Caco-2 (cell line): ENCODE measurements at regions not wholly inside any gene's neighbourhood (a gene's known extent, or its start where the extent isn't known, plus 50 kb on each side); places are given as distances from the start of the nearest gene placed in this dataset.

Source experiments
- BruUV-seq: library from RNA; stranded (reverse); fragments of 400-500 nt; replicated peaks from 2 replicates; lab custom pipeline; 2021; lab: Mats Ljungman, UMichigan
- CTCF ChIA-PET: fragments of 300-600 bp; sonication (Branson Sonifier 250); formaldehyde crosslinking; loops from one replicate; lab custom pipeline; 2022; ENCODE audit warnings: antibody characterized with exemption; lab: Charles Lee
- POLR2A ChIA-PET: fragments of 300-600 bp; sonication (Branson Sonifier 250); formaldehyde crosslinking; loops from one replicate; lab custom pipeline; 2022; ENCODE audit warnings: antibody characterized with exemption; lab: Charles Lee
- DNase-seq, 2 experiments: peaks; one replicate each; pipeline versions ENCODE4 v3.0.0 to v3.0.0-alpha.2; 2020 to 2022
- H3K27me3 ChIP-seq: replicated peaks from 2 replicates; pipeline ENCODE4 v1.6.0; 2011; ENCODE audit warnings: low read length; ENCODE audit not compliant: control insufficient read depth, insufficient read depth
- H3K36me3 ChIP-seq: 2 replicates; pipeline ENCODE4 v1.5.1; 2011; ENCODE audit warnings: low read length; ENCODE audit not compliant: control insufficient read depth, insufficient read depth
- H3K4me1 ChIP-seq: fragments of 250-450 bp; sonication (Bioruptor Pico); 2 replicates; pipeline ENCODE4 v1.5.1; 2020; ENCODE audit warnings: mild to moderate bottlenecking
- H3K4me3 ChIP-seq: 2 replicates; pipeline ENCODE4 v1.5.1; 2011; ENCODE audit warnings: low read depth, mild to moderate bottlenecking, control low read depth, low read length
- H3K9me3 ChIP-seq: fragments of 250-450 bp; sonication (Bioruptor Pico); 2 replicates; pipeline ENCODE4 v1.5.1; 2020; ENCODE audit warnings: mild to moderate bottlenecking, moderate library complexity
- H3K27ac Mint-ChIP-seq: one replicate; pipeline ENCODE4 v1.8.0; 2022; ENCODE audit warnings: mixed read lengths; ENCODE audit not compliant: unreplicated experiment
- H3K27me3 Mint-ChIP-seq: one replicate; pipeline ENCODE4 v1.8.0; 2022; ENCODE audit warnings: mixed read lengths; ENCODE audit not compliant: insufficient read depth, unreplicated experiment
- H3K36me3 Mint-ChIP-seq: one replicate; pipeline ENCODE4 v1.8.0; 2022; ENCODE audit warnings: mild to moderate bottlenecking, mixed read lengths; ENCODE audit not compliant: insufficient read depth, unreplicated experiment
- H3K4me1 Mint-ChIP-seq: one replicate; pipeline ENCODE4 v1.8.0; 2022; ENCODE audit warnings: low read depth, mixed read lengths; ENCODE audit not compliant: unreplicated experiment
- H3K4me3 Mint-ChIP-seq: one replicate; pipeline ENCODE4 v1.8.0; 2022; ENCODE audit warnings: mild to moderate bottlenecking, moderate library complexity, mixed read lengths; ENCODE audit not compliant: unreplicated experiment
- H3K9me3 Mint-ChIP-seq: one replicate; pipeline ENCODE4 v1.8.0; 2022; ENCODE audit warnings: mixed read lengths; ENCODE audit not compliant: unreplicated experiment
- CTCF ChIP-seq, 2 experiments: fragments of 200-600 bp in 1 of 2; IDR thresholded peaks; 1 replicate in 1 of 2; 2 replicates in 1 of 2; pipeline versions ENCODE4 v1.5.1 to v1.8.0; 2011 to 2022; ENCODE audit warnings: antibody characterized with exemption in 1 of 2, control low read depth in 1 of 2, inconsistent platforms in 1 of 2, low read depth in 1 of 2, low read length in 1 of 2, mild to moderate bottlenecking in 1 of 2, moderate library complexity in 1 of 2; ENCODE audit not compliant: insufficient read depth in 1 of 2, severe bottlenecking in 1 of 2, unreplicated experiment in 1 of 2
- intact Hi-C: fragments of 100-400 bp; cut with micrococcal nuclease; formaldehyde crosslinking; loops from one replicate; pipeline ENCODE4 v1.10.0; 2022; ENCODE audit not compliant: unreplicated experiment

GRCh38 chr5:15447209-15447608, 52.8 kb upstream of the FBXL7 start:
- ChIA-PET POLR2A (no interaction called here), CTCF (no interaction called here)
- no peak for TF ChIP-seq CTCF (IDR thresholded peaks at IDR 0.05; ENCODE audit: insufficient read depth in 1 of 2, low read depth in 1 of 2, low read length in 1 of 2, severe bottlenecking in 1 of 2, unreplicated experiment in 1 of 2)
- Histone ChIP-seq H3K27me3 (no peaks in the 10 kb centered on the region), H3K9me3 (no peaks in the 10 kb centered on the region), H3K36me3 (no peaks in the 10 kb centered on the region), H3K4me1 (no peaks in the 10 kb centered on the region), H3K4me3 (no peak overlapping the region)
- intact Hi-C loops = no loop called here
- H3K27ac Mint-ChIP-seq = no peak overlapping the region
- H3K4me3 Mint-ChIP-seq = no peak overlapping the region
- no peaks in the 10 kb centered on the region for H3K9me3 Mint-ChIP-seq
- no peaks in the 10 kb centered on the region for H3K4me1 Mint-ChIP-seq
- no TSS peak for BruUV-seq
- H3K36me3 Mint-ChIP-seq = no peaks in the 10 kb centered on the region
- no peaks in the 10 kb centered on the region for H3K27me3 Mint-ChIP-seq
- DNase-seq = no peak

GRCh38 chr5:15446552-15446951, 53.4 kb upstream of the FBXL7 start:
- no TSS peak for BruUV-seq
- Mint-ChIP-seq H3K27me3 (no peaks in the 10 kb centered on the region), H3K27ac (no peak overlapping the region), H3K4me1 (no peaks in the 10 kb centered on the region), H3K9me3 (no peaks in the 10 kb centered on the region), H3K4me3 (no peak overlapping the region), H3K36me3 (no peaks in the 10 kb centered on the region)
- CTCF ChIA-PET = no interaction called here
- POLR2A ChIA-PET = no interaction called here
- TF ChIP-seq CTCF (IDR thresholded peaks at IDR 0.05; ENCODE audit: insufficient read depth in 1 of 2, low read depth in 1 of 2, low read length in 1 of 2, severe bottlenecking in 1 of 2, unreplicated experiment in 1 of 2) = no peak
- Histone ChIP-seq H3K36me3 (no peaks in the 10 kb centered on the region), H3K4me3 (no peak overlapping the region), H3K27me3 (no peaks in the 10 kb centered on the region), H3K4me1 (no peaks in the 10 kb centered on the region), H3K9me3 (no peaks in the 10 kb centered on the region)
- intact Hi-C loops = no loop called here
- no peak for DNase-seq

- Histone ChIP-seq H3K27me3 (no peaks in the 10 kb centered on the region), H3K36me3 (no peaks in the 10 kb centered on the region), H3K4me1 (no peaks in the 10 kb centered on the region), H3K4me3 (no peak overlapping the region), H3K9me3 (no peaks in the 10 kb centered on the region)
- BruUV-seq = no TSS peak
- no peak overlapping the region for H3K27ac Mint-ChIP-seq
- no peak overlapping the region for H3K4me3 Mint-ChIP-seq
- TF ChIP-seq CTCF (IDR thresholded peaks at IDR 0.05; ENCODE audit: insufficient read depth in 1 of 2, low read depth in 1 of 2, low read length in 1 of 2, severe bottlenecking in 1 of 2, unreplicated experiment in 1 of 2) = no peak
- H3K4me1 Mint-ChIP-seq = no peaks in the 10 kb centered on the region
- intact Hi-C loops = no loop called here
- peaks cover 5% of the 10 kb centered on the region for H3K27me3 Mint-ChIP-seq
- no peak for DNase-seq
- no peaks in the 10 kb centered on the region for H3K9me3 Mint-ChIP-seq
- ChIA-PET CTCF (no interaction called here), POLR2A (no interaction called here)
- H3K36me3 Mint-ChIP-seq = no peaks in the 10 kb centered on the region
These were observed 57.8 kb upstream of the FBXL7 start for GRCh38 chr5:15442193-15442570.
